ENCODE measurements at regions not wholly inside any gene's neighbourhood (a gene's known extent, or its start where the extent isn't known, plus 50 kb on each side); places are given as distances from the start of the nearest gene placed in this dataset.

DNA sequence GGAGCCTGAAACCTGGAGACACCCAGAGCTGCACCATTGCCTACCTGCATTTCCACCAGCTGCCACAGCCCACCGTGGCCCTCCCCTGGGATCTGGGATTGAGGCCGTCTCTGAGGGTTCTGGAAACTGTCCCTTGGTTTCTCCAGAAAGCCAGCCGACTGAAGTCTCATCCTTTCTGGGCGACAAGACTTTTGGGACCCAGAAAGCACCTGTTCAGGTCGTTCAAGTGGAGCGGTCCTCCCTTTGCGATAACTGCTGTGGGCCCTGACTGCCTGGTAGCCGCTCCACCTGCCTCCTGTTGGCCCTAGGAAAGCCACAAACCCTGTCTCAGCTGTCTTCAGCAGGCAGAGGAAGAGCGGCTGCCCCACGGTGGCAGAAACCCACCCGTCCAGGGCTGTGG lies 346.0 kb upstream of the MKI67 start:
- no peak for TF ChIP-seq POLR2A (IDR thresholded peaks at IDR 0.05)
- TF ChIP-seq, protein P1, sequence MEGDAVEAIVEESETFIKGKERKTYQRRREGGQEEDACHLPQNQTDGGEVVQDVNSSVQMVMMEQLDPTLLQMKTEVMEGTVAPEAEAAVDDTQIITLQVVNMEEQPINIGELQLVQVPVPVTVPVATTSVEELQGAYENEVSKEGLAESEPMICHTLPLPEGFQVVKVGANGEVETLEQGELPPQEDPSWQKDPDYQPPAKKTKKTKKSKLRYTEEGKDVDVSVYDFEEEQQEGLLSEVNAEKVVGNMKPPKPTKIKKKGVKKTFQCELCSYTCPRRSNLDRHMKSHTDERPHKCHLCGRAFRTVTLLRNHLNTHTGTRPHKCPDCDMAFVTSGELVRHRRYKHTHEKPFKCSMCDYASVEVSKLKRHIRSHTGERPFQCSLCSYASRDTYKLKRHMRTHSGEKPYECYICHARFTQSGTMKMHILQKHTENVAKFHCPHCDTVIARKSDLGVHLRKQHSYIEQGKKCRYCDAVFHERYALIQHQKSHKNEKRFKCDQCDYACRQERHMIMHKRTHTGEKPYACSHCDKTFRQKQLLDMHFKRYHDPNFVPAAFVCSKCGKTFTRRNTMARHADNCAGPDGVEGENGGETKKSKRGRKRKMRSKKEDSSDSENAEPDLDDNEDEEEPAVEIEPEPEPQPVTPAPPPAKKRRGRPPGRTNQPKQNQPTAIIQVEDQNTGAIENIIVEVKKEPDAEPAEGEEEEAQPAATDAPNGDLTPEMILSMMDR (IDR thresholded peaks at IDR 0.05), result no peak

Data from ovary (tissue), 3 donors.